Body of pancreas (tissue), 4 donors: ENCODE measurements at regions not wholly inside any gene's neighbourhood (a gene's known extent, or its start where the extent isn't known, plus 50 kb on each side); places are given as distances from the start of the nearest gene placed in this dataset.

ENCODE experiments used
- ATAC-seq: fragments of 150-250 bp; one replicate; pipeline ENCODE4 v1.9.1; 2016
- DNase-seq, 4 donors: peaks; one replicate each; pipeline ENCODE4 v3.0.0-alpha.2; 2019
- H3K27ac ChIP-seq, 4 donors: fragments of 200-600 bp; sonication (generic); 1 replicate in 3 of 4; 2 replicates in 1 of 4; pipeline versions ENCODE4 v1.5.1 to v1.6.1; 2016 to 2019; ENCODE audit warnings: mild to moderate bottlenecking in 1 of 4, mixed read lengths in 1 of 4, moderate library complexity in 1 of 4
- H3K27me3 ChIP-seq, 2 donors: fragments of 200-600 bp; sonication (generic); one replicate each; pipeline ENCODE4 v1.6.0; 2016; ENCODE audit warnings: mild to moderate bottlenecking in 1 of 2
- H3K36me3 ChIP-seq, 2 donors: fragments of 200-600 bp; sonication (generic); replicated peaks in 1 of 2; 2 replicates each; pipeline ENCODE4 v1.5.1; 2016; ENCODE audit warnings: low read depth in 2 of 2; ENCODE audit not compliant: insufficient read depth in 1 of 2
- H3K4me1 ChIP-seq: fragments of 200-600 bp; sonication (generic); one replicate; pipeline ENCODE4 v1.6.0; 2016
- H3K4me3 ChIP-seq, 2 donors: fragments of 200-600 bp; sonication (generic); 1 replicate in 1 of 2; 2 replicates in 1 of 2; pipeline ENCODE4 v1.5.1; 2016 to 2019
- H3K9me3 ChIP-seq, 3 donors: fragments of 200-600 bp; sonication (generic); 1 replicate in 2 of 3; 2 replicates in 1 of 3; pipeline ENCODE4 v1.5.1; 2016
- CTCF ChIP-seq, 7 experiments: fragments of 450-650 bp in 4 of 7; fragments of 200-600 bp in 3 of 7; sonication (generic) in 3 of 7; IDR thresholded peaks; one replicate each; pipeline ENCODE4 v1.5.1; 2016 to 2019; ENCODE audit warnings: antibody characterized with exemption in 7 of 7
- POLR2A ChIP-seq, 3 donors: fragments of 450-650 bp; IDR thresholded peaks; one replicate each; pipeline ENCODE4 v1.6.1; 2016; ENCODE audit warnings: antibody characterized with exemption in 3 of 3, mild to moderate bottlenecking in 2 of 3
- WGBS, 2 donors: methylation state at CpG; one replicate each; pipeline ENCODE4 v1.1.5; 2017; 5-methylcytosine and 5-hydroxymethylcytosine counted together
- intact Hi-C: fragments of 100-400 bp; cut with DNase I; formaldehyde crosslinking; loops from one replicate; pipeline ENCODE4 v1.15.1; 2023

- TF ChIP-seq POLR2A (IDR thresholded peaks at IDR 0.05) (no peak), CTCF (IDR thresholded peaks at IDR 0.05) (peak; percentile 34 to 80 (median 59))
- Histone ChIP-seq H3K4me3 (no peak overlapping the region), H3K9me3 (no peaks in the 10 kb centered on the region), H3K36me3 (no peaks in the 10 kb centered on the region), H3K4me1 (no peaks in the 10 kb centered on the region), H3K27ac (no peak overlapping the region), H3K27me3 (no peaks in the 10 kb centered on the region)
- peak; percentile 36 to 63 (median 42) for DNase-seq
- ATAC-seq, result peak; percentile 68
- intact Hi-C loops, result no loop called here
Measured at GRCh38 chr6:76351275-76351674, 278.8 kb upstream of the IMPG1 start.

- DNase-seq (no peak), ATAC-seq (no peak)
- H3K36me3 ChIP-seq, result no peaks in the 10 kb centered on the region
- H3K9me3 ChIP-seq, result no peaks in the 10 kb centered on the region
- H3K4me1 ChIP-seq, result no peaks in the 10 kb centered on the region
- H3K27ac ChIP-seq, result no peak overlapping the region
- no peak for TF ChIP-seq POLR2A (IDR thresholded peaks at IDR 0.05)
- no peak for TF ChIP-seq CTCF (IDR thresholded peaks at IDR 0.05)
- intact Hi-C loops, result no loop called here
- H3K27me3 ChIP-seq, result no peaks in the 10 kb centered on the region
- H3K4me3 ChIP-seq, result no peak overlapping the region
Measured at GRCh38 chr6:76347539-76347938, 275.1 kb upstream of the IMPG1 start.

GRCh38 chr6:76342611-76343160 lies 270.2 kb upstream of the IMPG1 start:
- Histone ChIP-seq H3K36me3 (no peaks in the 10 kb centered on the region), H3K27me3 (no peaks in the 10 kb centered on the region), H3K27ac (no peak overlapping the region), H3K4me1 (no peaks in the 10 kb centered on the region), H3K9me3 (no peaks in the 10 kb centered on the region), H3K4me3 (no peak overlapping the region)
- TF ChIP-seq POLR2A (IDR thresholded peaks at IDR 0.05) (no peak), CTCF (IDR thresholded peaks at IDR 0.05) (no peak)
- DNase-seq (no peak), ATAC-seq (no peak)
- intact Hi-C loops, result no loop called here
- 78 to 86% methylated on average over 1 of the region's 1 CpG for WGBS, 2 donors

- WGBS, 2 donors, result 34 to 42% methylated on average over 4 of the region's 4 CpGs
- Histone ChIP-seq H3K4me1 (no peaks in the 10 kb centered on the region), H3K27me3 (no peaks in the 10 kb centered on the region), H3K9me3 (no peaks in the 10 kb centered on the region), H3K4me3 (no peak overlapping the region), H3K36me3 (no peaks in the 10 kb centered on the region), H3K27ac (no peak overlapping the region)
- ATAC-seq, result no peak
- TF ChIP-seq POLR2A (IDR thresholded peaks at IDR 0.05), result no peak
- peak in 1 of 7 experiments; percentile 4 for TF ChIP-seq CTCF (IDR thresholded peaks at IDR 0.05)
- no peak for DNase-seq
- intact Hi-C loops, result no loop called here
Measured at GRCh38 chr6:76330031-76330430, 257.6 kb upstream of the IMPG1 start.

GRCh38 chr6:76326871-76327270 lies 254.4 kb upstream of the IMPG1 start:
- WGBS, 2 donors, result 84 to 86% methylated on average over 5 of the region's 5 CpGs
- no peaks in the 10 kb centered on the region for H3K9me3 ChIP-seq
- intact Hi-C loops, result no loop called here
- H3K4me3 ChIP-seq, result no peak overlapping the region
- H3K27ac ChIP-seq, result no peak overlapping the region
- ATAC-seq, result no peak
- H3K4me1 ChIP-seq, result no peaks in the 10 kb centered on the region
- H3K36me3 ChIP-seq, result no peaks in the 10 kb centered on the region
- DNase-seq, result no peak
- no peaks in the 10 kb centered on the region for H3K27me3 ChIP-seq
- TF ChIP-seq CTCF (IDR thresholded peaks at IDR 0.05) (no peak), POLR2A (IDR thresholded peaks at IDR 0.05) (no peak)
